IMR-90 (cell line): ENCODE measurements at regions not wholly inside any gene's neighbourhood (a gene's known extent, or its start where the extent isn't known, plus 50 kb on each side); places are given as distances from the start of the nearest gene placed in this dataset.

ENCODE experiments used
- ATAC-seq: fragments of 200-7000 bp; cut with Tn5 transposase; 2 replicates; pipeline ENCODE4 v1.9.1; 2020; ENCODE audit warnings: low read depth, mild to moderate bottlenecking, moderate library complexity
- BruUV-seq: library from RNA; stranded (reverse); fragments of 400-500 nt; replicated peaks from 2 replicates; lab custom pipeline; 2021; lab: Mats Ljungman, UMichigan
- CTCF ChIA-PET: fragments of 300-600 bp; formaldehyde crosslinking; extraction: SDS; loops from one replicate; lab custom pipeline; 2021; ENCODE audit warnings: antibody characterized with exemption; lab: Yijun Ruan, JAX
- POLR2A ChIA-PET: fragments of 300-600 bp; sonication (Branson Sonifier 250); formaldehyde crosslinking; loops from one replicate; lab custom pipeline; 2022; ENCODE audit warnings: antibody characterized with exemption; ENCODE audit not compliant: unreplicated experiment; lab: Charles Lee
- DNase-seq: peaks from one replicate; pipeline ENCODE4 v3.0.0; 2013
- H2AFZ ChIP-seq: replicated peaks from 2 replicates; pipeline ENCODE3; 2013; ENCODE audit warnings: low read length, mild to moderate bottlenecking; ENCODE audit not compliant: poor library complexity
- H2AK5ac ChIP-seq: 2 replicates; pipeline ENCODE4 v1.6.1; 2013; ENCODE audit warnings: low read depth, low read length, inconsistent platforms
- H2AK9ac ChIP-seq: replicated peaks from 2 replicates; pipeline ENCODE3; 2013; ENCODE audit warnings: mild to moderate bottlenecking, low read depth, low read length, moderate library complexity; ENCODE audit not compliant: poor library complexity
- H2BK120ac ChIP-seq: 2 replicates; pipeline ENCODE4 v1.6.1; 2013; ENCODE audit warnings: low read depth, low read length, inconsistent platforms
- H2BK15ac ChIP-seq: 3 replicates; pipeline ENCODE4 v1.6.1; 2013; ENCODE audit warnings: low read depth, low read length, inconsistent platforms
- H2BK20ac ChIP-seq: 2 replicates; pipeline ENCODE4 v1.6.1; 2013; ENCODE audit warnings: low read depth, mild to moderate bottlenecking, inconsistent platforms, low read length, moderate library complexity
- H2BK5ac ChIP-seq: 2 replicates; pipeline ENCODE4 v1.6.1; 2013; ENCODE audit warnings: mild to moderate bottlenecking, low read depth, low read length, inconsistent platforms; ENCODE audit not compliant: poor library complexity, severe bottlenecking
- H3K14ac ChIP-seq: replicated peaks from 2 replicates; pipeline ENCODE4 v1.6.1; 2013; ENCODE audit warnings: low read depth, low read length, inconsistent platforms
- H3K18ac ChIP-seq: 2 replicates; pipeline ENCODE4 v1.6.1; 2013; ENCODE audit warnings: low read depth, low read length, control low read depth
- H3K23ac ChIP-seq: 2 replicates; pipeline ENCODE4 v1.6.1; 2013; ENCODE audit warnings: low read depth, low read length, inconsistent platforms
- H3K27ac ChIP-seq: 2 replicates; pipeline ENCODE4 v1.5.1; 2013; ENCODE audit warnings: mild to moderate bottlenecking, control low read depth, low read length; ENCODE audit not compliant: insufficient read depth
- H3K27me3 ChIP-seq: 2 replicates; pipeline ENCODE4 v1.6.1; 2013; ENCODE audit warnings: low read length; ENCODE audit not compliant: control insufficient read depth, insufficient read depth
- H3K36me3 ChIP-seq: 2 replicates; pipeline ENCODE4 v1.6.1; 2013; ENCODE audit warnings: low read length, mixed read lengths; ENCODE audit not compliant: control insufficient read depth, insufficient read depth
- H3K4ac ChIP-seq: 2 replicates; pipeline ENCODE4 v1.6.1; 2013; ENCODE audit warnings: low read depth, low read length, inconsistent platforms
- H3K4me1 ChIP-seq: 2 replicates; pipeline ENCODE4 v1.6.1; 2013; ENCODE audit warnings: low read length, mixed read lengths; ENCODE audit not compliant: control insufficient read depth, insufficient read depth
- H3K4me2 ChIP-seq: 2 replicates; pipeline ENCODE4 v1.6.1; 2013; ENCODE audit warnings: low read depth, mild to moderate bottlenecking, control low read depth, low read length, moderate library complexity
- H3K4me3 ChIP-seq: 2 replicates; pipeline ENCODE4 v1.5.1; 2013; ENCODE audit warnings: low read depth, mild to moderate bottlenecking, control low read depth, low read length, moderate library complexity; ENCODE audit not compliant: insufficient read depth
- H3K56ac ChIP-seq: 2 replicates; pipeline ENCODE4 v1.6.1; 2013; ENCODE audit warnings: low read length, inconsistent platforms; ENCODE audit not compliant: insufficient read depth; ENCODE audit errors: extremely low read depth
- H3K79me1 ChIP-seq, 2 experiments: 2 replicates each; pipeline ENCODE4 v1.6.1; 2013; ENCODE audit warnings: low read length in 2 of 2, inconsistent platforms in 1 of 2, low read depth in 1 of 2
- H3K9ac ChIP-seq: 2 replicates; pipeline ENCODE4 v1.6.1; 2013; ENCODE audit warnings: low read depth, low read length, control low read depth
- H3K9me1 ChIP-seq: 2 replicates; pipeline ENCODE4 v1.6.1; 2013; ENCODE audit warnings: low read length, inconsistent platforms; ENCODE audit not compliant: insufficient read depth
- H3K9me3 ChIP-seq: 2 replicates; pipeline ENCODE4 v1.6.1; 2013; ENCODE audit warnings: low read length; ENCODE audit not compliant: control insufficient read depth, insufficient read depth
- H4K20me1 ChIP-seq: 2 replicates; pipeline ENCODE4 v1.6.1; 2013; ENCODE audit warnings: low read length, inconsistent platforms; ENCODE audit not compliant: insufficient read depth
- H4K5ac ChIP-seq: 2 replicates; pipeline ENCODE4 v1.6.1; 2013; ENCODE audit warnings: mild to moderate bottlenecking, low read depth, low read length, control low read depth
- H4K8ac ChIP-seq, 2 experiments: 2 replicates each; pipeline ENCODE4 v1.6.1; 2013; ENCODE audit warnings: low read depth in 2 of 2, low read length in 2 of 2, control low read depth in 1 of 2, inconsistent platforms in 1 of 2
- H4K91ac ChIP-seq: 2 replicates; pipeline ENCODE4 v1.6.1; 2013; ENCODE audit warnings: low read depth, low read length, inconsistent platforms; ENCODE audit not compliant: insufficient read depth
- BHLHE40 ChIP-seq: fragments of 150-350 bp; IDR thresholded peaks from 2 replicates; pipeline ENCODE4 v1.6.1; 2016; ENCODE audit warnings: mild to moderate bottlenecking, low read depth, low read length
- RFX5 ChIP-seq: IDR thresholded peaks from 2 replicates; pipeline ENCODE4 v1.8.0; 2012; ENCODE audit warnings: low read depth, mild to moderate bottlenecking, low read length, moderate library complexity
- WGBS, 2 experiments: methylation state at CpG; one replicate each; pipeline versions ENCODE4 v1.1.5 to v1.1.7; 2013; ENCODE audit warnings: missing lambda C conversion rate in 2 of 2; ENCODE audit not compliant: insufficient read length in 1 of 2; ENCODE audit errors: extremely low coverage in 2 of 2; 5-methylcytosine and 5-hydroxymethylcytosine counted together
- dilution Hi-C: fragments of 300-500 bp; cut with HindIII; formaldehyde crosslinking; loops from one replicate; pipeline ENCODE4 v1.14.3; 2018; ENCODE audit warnings: low sequenced_read_pairs; ENCODE audit not compliant: unreplicated experiment
- in situ Hi-C: fragments of 300-500 bp; cut with MboI; formaldehyde crosslinking; loops from 3 replicates; pipeline ENCODE4 v1.14.3; 2019; ENCODE audit warnings: low sequenced_read_pairs, inconsistent platforms, mixed read lengths
- intact Hi-C: fragments of 100-400 bp; cut with micrococcal nuclease; formaldehyde crosslinking; loops from 2 replicates; pipeline ENCODE4 v1.10.0; 2022

GRCh38 chr13:76685938-76686337, 200.3 kb downstream of the KCTD12 start:
- H3K36me3 ChIP-seq: no peaks in the 10 kb centered on the region
- H3K27me3 ChIP-seq: no peaks in the 10 kb centered on the region
- H3K4me2 ChIP-seq: no peak overlapping the region
- no peak overlapping the region for H2AK5ac ChIP-seq
- no peak overlapping the region for H2BK120ac ChIP-seq
- 100% methylated on average over 1 of the region's 5 CpGs; no CpG with 5 or more reads in 1 of the 2 experiments for WGBS, 2 experiments
- in situ Hi-C loops (no loop called here), dilution Hi-C loops (no loop called here), intact Hi-C loops (no loop called here)
- no peaks in the 10 kb centered on the region for H4K20me1 ChIP-seq
- H4K91ac ChIP-seq: no peak overlapping the region
- H2BK15ac ChIP-seq: no peak overlapping the region
- H3K18ac ChIP-seq: no peak overlapping the region
- H3K23ac ChIP-seq: no peak overlapping the region
- no peak overlapping the region for H3K56ac ChIP-seq
- H4K8ac ChIP-seq: no peak overlapping the region
- ATAC-seq (no peak), DNase-seq (no peak)
- H2BK5ac ChIP-seq: no peak overlapping the region
- H3K9me1 ChIP-seq: no peaks in the 10 kb centered on the region
- no peak overlapping the region for H2AK9ac ChIP-seq
- ChIA-PET POLR2A (no interaction called here), CTCF (no interaction called here)
- no peak overlapping the region for H3K27ac ChIP-seq
- H3K4ac ChIP-seq: no peak overlapping the region
- H4K5ac ChIP-seq: no peak overlapping the region
- no peak overlapping the region for H2AFZ ChIP-seq
- H3K4me1 ChIP-seq: no peaks in the 10 kb centered on the region
- no peak overlapping the region for H3K4me3 ChIP-seq
- BruUV-seq: no TSS peak
- H3K9ac ChIP-seq: no peak overlapping the region
- no peak overlapping the region for H3K14ac ChIP-seq
- H2BK20ac ChIP-seq: no peak overlapping the region
- no peaks in the 10 kb centered on the region for H3K79me1 ChIP-seq
- no peak for TF ChIP-seq RFX5
- TF ChIP-seq BHLHE40: no peak
- peaks cover 2% of the 10 kb centered on the region; the same call in 1 of the 2 replicates for H3K9me3 ChIP-seq
